A673 (cell line): ENCODE measurements at regions not wholly inside any gene's neighbourhood (a gene's known extent, or its start where the extent isn't known, plus 50 kb on each side); places are given as distances from the start of the nearest gene placed in this dataset.
"Not testable (repeated sequence)": the region's sequence is repeated elsewhere in the genome, so short reads cannot be mapped to it uniquely, and the experiment has no call there.

ENCODE experiments used
- BruUV-seq: library from RNA; stranded (reverse); fragments of 400-500 nt; replicated peaks from 2 replicates; lab custom pipeline; 2021; lab: Mats Ljungman, UMichigan
- CTCF ChIA-PET: fragments of 300-600 bp; sonication (Branson Sonifier 250); formaldehyde crosslinking; loops from one replicate; lab custom pipeline; 2022; ENCODE audit warnings: antibody characterized with exemption; lab: Charles Lee
- POLR2A ChIA-PET: fragments of 300-600 bp; sonication (Branson Sonifier 250); formaldehyde crosslinking; loops from one replicate; lab custom pipeline; 2022; ENCODE audit warnings: antibody characterized with exemption; ENCODE audit not compliant: low non-redundant PET; lab: Charles Lee
- DNase-seq: peaks from one replicate; pipeline ENCODE4 v3.0.0-alpha.2; 2015; ENCODE audit warnings: low spot score
- H3K27ac ChIP-seq: fragments of 200-600 bp; sonication (generic); 2 replicates; pipeline ENCODE4 v1.5.1; 2016; ENCODE audit warnings: mixed run types, low read depth, mild to moderate bottlenecking, mixed read lengths, antibody characterized with exemption, low read length; ENCODE audit not compliant: poor library complexity, severe bottlenecking
- H3K27me3 ChIP-seq: fragments of 200-600 bp; sonication (generic); replicated peaks from 2 replicates; pipeline ENCODE4 v1.6.1; 2017; ENCODE audit warnings: mixed run types, low read depth, mild to moderate bottlenecking, mixed read lengths, antibody characterized with exemption, low read length; ENCODE audit not compliant: insufficient read depth, poor library complexity
- H3K36me3 ChIP-seq: fragments of 200-600 bp; sonication (generic); 2 replicates; pipeline ENCODE4 v1.6.1; 2016; ENCODE audit warnings: mixed run types, mild to moderate bottlenecking, mixed read lengths, antibody characterized with exemption, low read length; ENCODE audit not compliant: insufficient read depth, poor library complexity, severe bottlenecking
- H3K4me1 ChIP-seq: fragments of 200-600 bp; sonication (generic); 2 replicates; pipeline ENCODE4 v1.6.1; 2017; ENCODE audit warnings: mixed run types, mild to moderate bottlenecking, mixed read lengths, antibody characterized with exemption, low read length; ENCODE audit not compliant: insufficient read depth, poor library complexity, severe bottlenecking
- H3K4me3 ChIP-seq: fragments of 200-600 bp; sonication (generic); 2 replicates; pipeline ENCODE4 v1.5.1; 2016; ENCODE audit warnings: low read depth, mixed run types, mild to moderate bottlenecking, mixed read lengths, low read length; ENCODE audit not compliant: poor library complexity, severe bottlenecking
- H3K9me3 ChIP-seq: fragments of 200-600 bp; sonication (generic); 2 replicates; pipeline ENCODE4 v1.6.1; 2016; ENCODE audit warnings: mixed run types, low read depth, mild to moderate bottlenecking, mixed read lengths, antibody characterized with exemption, low read length; ENCODE audit not compliant: poor library complexity, severe bottlenecking
- EZH2 ChIP-seq: fragments of 200-600 bp; sonication (generic); IDR thresholded peaks from 2 replicates; pipeline ENCODE4 v1.6.1; 2017; ENCODE audit warnings: borderline replicate concordance, low read depth, mild to moderate bottlenecking, mixed read lengths, antibody characterized with exemption, low read length; ENCODE audit not compliant: poor library complexity, severe bottlenecking
- intact Hi-C: fragments of 100-400 bp; cut with micrococcal nuclease; formaldehyde crosslinking; loops from one replicate; pipeline ENCODE4 v1.10.0; 2022; ENCODE audit not compliant: unreplicated experiment
- TF ChIP-seq, protein P1 (sequence below): fragments of 300-800, 200-600 bp; sonication (generic); conservative IDR thresholded peaks from 2 replicates; pipeline ENCODE4 v1.5.1; 2017; ENCODE audit warnings: low read depth, mild to moderate bottlenecking, antibody characterized with exemption, low read length, moderate library complexity, mixed read lengths

- Histone ChIP-seq H3K36me3 (no peaks in the 10 kb centered on the region), H3K27me3 (no peaks in the 10 kb centered on the region), H3K27ac (no peak overlapping the region), H3K4me3 (no peak overlapping the region), H3K9me3 (no peaks in the 10 kb centered on the region), H3K4me1 (no peaks in the 10 kb centered on the region)
- DNase-seq = no peak
- BruUV-seq = no TSS peak
- ChIA-PET CTCF (no interaction called here), POLR2A (interaction anchor here (0.6 kb wide), 1 partner anchor 122 kb away, joined by 10 read pairs; no protein-coding TSS in a partner anchor)
- no peak for TF ChIP-seq EZH2
- TF ChIP-seq, protein P1, sequence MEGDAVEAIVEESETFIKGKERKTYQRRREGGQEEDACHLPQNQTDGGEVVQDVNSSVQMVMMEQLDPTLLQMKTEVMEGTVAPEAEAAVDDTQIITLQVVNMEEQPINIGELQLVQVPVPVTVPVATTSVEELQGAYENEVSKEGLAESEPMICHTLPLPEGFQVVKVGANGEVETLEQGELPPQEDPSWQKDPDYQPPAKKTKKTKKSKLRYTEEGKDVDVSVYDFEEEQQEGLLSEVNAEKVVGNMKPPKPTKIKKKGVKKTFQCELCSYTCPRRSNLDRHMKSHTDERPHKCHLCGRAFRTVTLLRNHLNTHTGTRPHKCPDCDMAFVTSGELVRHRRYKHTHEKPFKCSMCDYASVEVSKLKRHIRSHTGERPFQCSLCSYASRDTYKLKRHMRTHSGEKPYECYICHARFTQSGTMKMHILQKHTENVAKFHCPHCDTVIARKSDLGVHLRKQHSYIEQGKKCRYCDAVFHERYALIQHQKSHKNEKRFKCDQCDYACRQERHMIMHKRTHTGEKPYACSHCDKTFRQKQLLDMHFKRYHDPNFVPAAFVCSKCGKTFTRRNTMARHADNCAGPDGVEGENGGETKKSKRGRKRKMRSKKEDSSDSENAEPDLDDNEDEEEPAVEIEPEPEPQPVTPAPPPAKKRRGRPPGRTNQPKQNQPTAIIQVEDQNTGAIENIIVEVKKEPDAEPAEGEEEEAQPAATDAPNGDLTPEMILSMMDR = no peak
- intact Hi-C loops = no loop called here
These were observed 113.4 kb upstream of the BCL6 start for GRCh38 chr3:187858711-187859110.

- H3K4me3 ChIP-seq, H3K36me3 ChIP-seq, DNase-seq, BruUV-seq, POLR2A ChIA-PET, H3K27ac ChIP-seq, intact Hi-C loops, H3K27me3 ChIP-seq, H3K9me3 ChIP-seq, H3K4me1 ChIP-seq, CTCF ChIA-PET: not testable (repeated sequence)
These were observed 117.5 kb upstream of the BCL6 start for GRCh38 chr3:187862701-187863277.

GRCh38 chr3:187870360-187871203 lies 125.3 kb upstream of the BCL6 start:
- BruUV-seq = no TSS peak
- TF ChIP-seq EZH2 = no peak
- TF ChIP-seq, protein P1 = no peak
- no peaks in the 10 kb centered on the region for H3K36me3 ChIP-seq
- POLR2A ChIA-PET = no interaction called here
- H3K27ac ChIP-seq = no peak overlapping the region
- H3K4me1 ChIP-seq = no peaks in the 10 kb centered on the region
- no peaks in the 10 kb centered on the region for H3K9me3 ChIP-seq
- no peaks in the 10 kb centered on the region for H3K27me3 ChIP-seq
- CTCF ChIA-PET = no interaction called here
- intact Hi-C loops = no loop called here
- DNase-seq = no peak
- H3K4me3 ChIP-seq = no peak overlapping the region
